ENCODE measurements at regions not wholly inside any gene's neighbourhood (a gene's known extent, or its start where the extent isn't known, plus 50 kb on each side); places are given as distances from the start of the nearest gene placed in this dataset.

GRCh38 chr20:11403711-11404110 lies 514.0 kb upstream of the BTBD3 start:
- no peak overlapping the region for H3K4me3 ChIP-seq (ENCODE audit: insufficient read depth in 1 of 2, low read depth in 1 of 2, low read length in 2 of 2)
- WGBS: 52% methylated on average over 1 of the region's 2 CpGs
- no peaks in the 10 kb centered on the region for H3K36me3 ChIP-seq (ENCODE audit: control insufficient read depth in 1 of 2, insufficient read depth in 2 of 2, low read depth in 1 of 2, low read length in 2 of 2)
- H3K9ac ChIP-seq (ENCODE audit: low read length): no peak overlapping the region
- H3K79me1 ChIP-seq (replicated peaks; ENCODE audit: low read length, poor library complexity, severe bottlenecking): no peaks in the 10 kb centered on the region
- H3K23ac ChIP-seq (ENCODE audit: low read length in 2 of 2): no peak overlapping the region
- H3K4ac ChIP-seq (ENCODE audit: low read depth in 1 of 2, low read length in 2 of 2): no peak overlapping the region
- H2BK12ac ChIP-seq (ENCODE audit: low read length in 2 of 2): no peak overlapping the region
- H3K27ac ChIP-seq (ENCODE audit: low read length, poor library complexity, severe bottlenecking): no peak overlapping the region
- no peak for DNase-seq
- no peak overlapping the region for H4K91ac ChIP-seq (ENCODE audit: low read length)
- no peak overlapping the region for H2BK15ac ChIP-seq (ENCODE audit: low read depth, poor library complexity, severe bottlenecking)
- H3K9me3 ChIP-seq (ENCODE audit: control insufficient read depth, low read length): no peaks in the 10 kb centered on the region
- no peak overlapping the region for H2AFZ ChIP-seq (ENCODE audit: low read depth, low read length)
- no peak overlapping the region for H3K14ac ChIP-seq (ENCODE audit: low read length in 2 of 2)
- H2BK5ac ChIP-seq (ENCODE audit: low read depth, low read length, poor library complexity, severe bottlenecking): no peak overlapping the region
- no peaks in the 10 kb centered on the region for H3K27me3 ChIP-seq (ENCODE audit: control insufficient read depth in 1 of 2, insufficient read depth in 1 of 2, low read length in 2 of 2)
- H2AK5ac ChIP-seq (ENCODE audit: low read length, severe bottlenecking): no peak overlapping the region
- H3K18ac ChIP-seq (ENCODE audit: low read depth in 1 of 2, low read length in 2 of 2): peak overlapping the region in 1 of 2 experiments; percentile 17
- H3K4me2 ChIP-seq (ENCODE audit: low read length, poor library complexity, severe bottlenecking): no peak overlapping the region
- H2BK120ac ChIP-seq (ENCODE audit: low read depth, low read length): no peak overlapping the region
- H3K4me1 ChIP-seq (ENCODE audit: control insufficient read depth, insufficient read depth, low read depth, low read length): no peaks in the 10 kb centered on the region
- no peak overlapping the region for H4K8ac ChIP-seq (ENCODE audit: low read length)

GRCh38 chr20:11406877-11407276 lies 510.8 kb upstream of the BTBD3 start:
- no peak overlapping the region for H3K9ac ChIP-seq (ENCODE audit: low read length)
- no peak overlapping the region for H2BK5ac ChIP-seq (ENCODE audit: low read depth, low read length, poor library complexity, severe bottlenecking)
- 94% methylated on average over 5 of the region's 6 CpGs for WGBS
- H3K9me3 ChIP-seq (ENCODE audit: control insufficient read depth, low read length): no peaks in the 10 kb centered on the region
- no peak overlapping the region for H3K27ac ChIP-seq (ENCODE audit: low read length, poor library complexity, severe bottlenecking)
- H3K27me3 ChIP-seq (ENCODE audit: control insufficient read depth in 1 of 2, insufficient read depth in 1 of 2, low read length in 2 of 2): no peaks in the 10 kb centered on the region
- H3K23ac ChIP-seq (ENCODE audit: low read length in 2 of 2): no peak overlapping the region
- H3K4ac ChIP-seq (ENCODE audit: low read depth in 1 of 2, low read length in 2 of 2): no peak overlapping the region
- no peak overlapping the region for H2AFZ ChIP-seq (ENCODE audit: low read depth, low read length)
- no peaks in the 10 kb centered on the region for H3K79me1 ChIP-seq (replicated peaks; ENCODE audit: low read length, poor library complexity, severe bottlenecking)
- DNase-seq: no peak
- no peaks in the 10 kb centered on the region for H3K4me1 ChIP-seq (ENCODE audit: control insufficient read depth, insufficient read depth, low read depth, low read length)
- no peak overlapping the region for H2AK5ac ChIP-seq (ENCODE audit: low read length, severe bottlenecking)
- H3K4me2 ChIP-seq (ENCODE audit: low read length, poor library complexity, severe bottlenecking): no peak overlapping the region
- H2BK15ac ChIP-seq (ENCODE audit: low read depth, poor library complexity, severe bottlenecking): no peak overlapping the region
- H2BK120ac ChIP-seq (ENCODE audit: low read depth, low read length): no peak overlapping the region
- H4K8ac ChIP-seq (ENCODE audit: low read length): no peak overlapping the region
- no peak overlapping the region for H4K91ac ChIP-seq (ENCODE audit: low read length)
- no peaks in the 10 kb centered on the region for H3K36me3 ChIP-seq (ENCODE audit: control insufficient read depth in 1 of 2, insufficient read depth in 2 of 2, low read depth in 1 of 2, low read length in 2 of 2)
- no peak overlapping the region for H3K14ac ChIP-seq (ENCODE audit: low read length in 2 of 2)
- no peak overlapping the region for H3K4me3 ChIP-seq (ENCODE audit: insufficient read depth in 1 of 2, low read depth in 1 of 2, low read length in 2 of 2)
- no peak overlapping the region for H2BK12ac ChIP-seq (ENCODE audit: low read length in 2 of 2)
- no peak overlapping the region for H3K18ac ChIP-seq (ENCODE audit: low read depth in 1 of 2, low read length in 2 of 2)

GRCh38 chr20:11409561-11409960 lies 508.1 kb upstream of the BTBD3 start:
- no peak for DNase-seq
- H2BK12ac ChIP-seq (ENCODE audit: low read length in 2 of 2): no peak overlapping the region
- no peak overlapping the region for H2BK120ac ChIP-seq (ENCODE audit: low read depth, low read length)
- H3K18ac ChIP-seq (ENCODE audit: low read depth in 1 of 2, low read length in 2 of 2): no peak overlapping the region
- no peak overlapping the region for H3K23ac ChIP-seq (ENCODE audit: low read length in 2 of 2)
- H4K91ac ChIP-seq (ENCODE audit: low read length): no peak overlapping the region
- H3K4me3 ChIP-seq (ENCODE audit: insufficient read depth in 1 of 2, low read depth in 1 of 2, low read length in 2 of 2): no peak overlapping the region
- H2AK5ac ChIP-seq (ENCODE audit: low read length, severe bottlenecking): no peak overlapping the region
- no peak overlapping the region for H2BK15ac ChIP-seq (ENCODE audit: low read depth, poor library complexity, severe bottlenecking)
- H3K14ac ChIP-seq (ENCODE audit: low read length in 2 of 2): no peak overlapping the region
- H3K79me1 ChIP-seq (replicated peaks; ENCODE audit: low read length, poor library complexity, severe bottlenecking): no peaks in the 10 kb centered on the region
- no peak overlapping the region for H3K9ac ChIP-seq (ENCODE audit: low read length)
- H3K4ac ChIP-seq (ENCODE audit: low read depth in 1 of 2, low read length in 2 of 2): no peak overlapping the region
- no peak overlapping the region for H2AFZ ChIP-seq (ENCODE audit: low read depth, low read length)
- H3K4me2 ChIP-seq (ENCODE audit: low read length, poor library complexity, severe bottlenecking): no peak overlapping the region
- no peaks in the 10 kb centered on the region for H3K9me3 ChIP-seq (ENCODE audit: control insufficient read depth, low read length)
- no peaks in the 10 kb centered on the region for H3K36me3 ChIP-seq (ENCODE audit: control insufficient read depth in 1 of 2, insufficient read depth in 2 of 2, low read depth in 1 of 2, low read length in 2 of 2)
- no peaks in the 10 kb centered on the region for H3K27me3 ChIP-seq (ENCODE audit: control insufficient read depth in 1 of 2, insufficient read depth in 1 of 2, low read length in 2 of 2)
- no peaks in the 10 kb centered on the region for H3K4me1 ChIP-seq (ENCODE audit: control insufficient read depth, insufficient read depth, low read depth, low read length)
- no peak overlapping the region for H4K8ac ChIP-seq (ENCODE audit: low read length)
- no peak overlapping the region for H2BK5ac ChIP-seq (ENCODE audit: low read depth, low read length, poor library complexity, severe bottlenecking)
- H3K27ac ChIP-seq (ENCODE audit: low read length, poor library complexity, severe bottlenecking): no peak overlapping the region

GRCh38 chr20:11411765-11412164 lies 505.9 kb upstream of the BTBD3 start:
- Histone ChIP-seq H3K9me3 (ENCODE audit: control insufficient read depth, low read length) (no peaks in the 10 kb centered on the region), H3K79me1 (replicated peaks; ENCODE audit: low read length, poor library complexity, severe bottlenecking) (no peaks in the 10 kb centered on the region), H3K27ac (ENCODE audit: low read length, poor library complexity, severe bottlenecking) (no peak overlapping the region), H2AK5ac (ENCODE audit: low read length, severe bottlenecking) (no peak overlapping the region), H3K4me3 (ENCODE audit: insufficient read depth in 1 of 2, low read depth in 1 of 2, low read length in 2 of 2) (no peak overlapping the region), H2AFZ (ENCODE audit: low read depth, low read length) (no peak overlapping the region), H3K23ac (ENCODE audit: low read length in 2 of 2) (no peak overlapping the region), H3K9ac (ENCODE audit: low read length) (no peak overlapping the region), H3K4me2 (ENCODE audit: low read length, poor library complexity, severe bottlenecking) (no peak overlapping the region), H3K36me3 (ENCODE audit: control insufficient read depth in 1 of 2, insufficient read depth in 2 of 2, low read depth in 1 of 2, low read length in 2 of 2) (no peaks in the 10 kb centered on the region), H2BK120ac (ENCODE audit: low read depth, low read length) (no peak overlapping the region), H3K4ac (ENCODE audit: low read depth in 1 of 2, low read length in 2 of 2) (no peak overlapping the region), H2BK5ac (ENCODE audit: low read depth, low read length, poor library complexity, severe bottlenecking) (no peak overlapping the region), H2BK12ac (ENCODE audit: low read length in 2 of 2) (no peak overlapping the region), H4K91ac (ENCODE audit: low read length) (no peak overlapping the region), H2BK15ac (ENCODE audit: low read depth, poor library complexity, severe bottlenecking) (no peak overlapping the region), H3K14ac (ENCODE audit: low read length in 2 of 2) (no peak overlapping the region), H3K18ac (ENCODE audit: low read depth in 1 of 2, low read length in 2 of 2) (no peak overlapping the region), H3K27me3 (ENCODE audit: control insufficient read depth in 1 of 2, insufficient read depth in 1 of 2, low read length in 2 of 2) (no peaks in the 10 kb centered on the region), H3K4me1 (ENCODE audit: control insufficient read depth, insufficient read depth, low read depth, low read length) (no peaks in the 10 kb centered on the region), H4K8ac (ENCODE audit: low read length) (no peak overlapping the region)
- 93% methylated on average over 11 of the region's 11 CpGs for WGBS
- no peak for DNase-seq

Measured in mesenchymal stem cell (in vitro differentiated cells and primary cell).